ENCODE measurements at regions not wholly inside any gene's neighbourhood (a gene's known extent, or its start where the extent isn't known, plus 50 kb on each side); places are given as distances from the start of the nearest gene placed in this dataset.

- intact Hi-C loops (cut with micrococcal nuclease) = no loop called here
Measured at GRCh38 chr5:2006971-2007291, 124.2 kb upstream of the IRX4 start.

More at GRCh38 chr5:2006971-2007291, 124.2 kb upstream of the IRX4 start:
- Histone ChIP-seq H2AFZ (ENCODE audit: low read depth, low read length) (no peak overlapping the region), H3K9me1 (replicated peaks; ENCODE audit: control insufficient read depth, extremely low read depth, insufficient read depth, low read length) (no peaks in the 10 kb centered on the region), H3K79me2 (ENCODE audit: control insufficient read depth, insufficient read depth, low read length) (no peaks in the 10 kb centered on the region), H3K9ac (replicated peaks; ENCODE audit: extremely low read depth, insufficient read depth, low read length) (no peak overlapping the region), H3K4me3 (replicated peaks in 1 of 3; ENCODE audit: insufficient read depth in 1 of 3, low read depth in 1 of 3, low read length in 3 of 3) (no peak overlapping the region), H3K36me3 (ENCODE audit: control insufficient read depth in 2 of 2, extremely low read depth in 1 of 2, insufficient read depth in 2 of 2, low read length in 2 of 2) (no peaks in the 10 kb centered on the region), H4K20me1 (replicated peaks; ENCODE audit: control insufficient read depth, extremely low read depth, insufficient read depth, low read length) (no peaks in the 10 kb centered on the region), H3K27ac (ENCODE audit: insufficient read depth, low read depth, low read length) (no peak overlapping the region), H3K4me1 (ENCODE audit: control insufficient read depth, extremely low read depth, insufficient read depth, low read length) (no peaks in the 10 kb centered on the region), H3K4me2 (ENCODE audit: insufficient read depth, low read length) (no peak overlapping the region), H3K9me3 (replicated peaks; ENCODE audit: control insufficient read depth, insufficient read depth, low read length) (no peaks in the 10 kb centered on the region), H3K27me3 (ENCODE audit: control insufficient read depth in 2 of 2, insufficient read depth in 2 of 2, low read length in 2 of 2) (no peaks in the 10 kb centered on the region)
- no peak for TF ChIP-seq EZH2 (IDR thresholded peaks at IDR 0.05; ENCODE audit: borderline replicate concordance, low read depth, low read length, severe bottlenecking)
- TF ChIP-seq, protein P1, sequence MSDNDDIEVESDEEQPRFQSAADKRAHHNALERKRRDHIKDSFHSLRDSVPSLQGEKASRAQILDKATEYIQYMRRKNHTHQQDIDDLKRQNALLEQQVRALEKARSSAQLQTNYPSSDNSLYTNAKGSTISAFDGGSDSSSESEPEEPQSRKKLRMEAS (IDR thresholded peaks at IDR 0.05; ENCODE audit: insufficient read depth, insufficient read length) = no peak
- TF ChIP-seq, protein P2, sequence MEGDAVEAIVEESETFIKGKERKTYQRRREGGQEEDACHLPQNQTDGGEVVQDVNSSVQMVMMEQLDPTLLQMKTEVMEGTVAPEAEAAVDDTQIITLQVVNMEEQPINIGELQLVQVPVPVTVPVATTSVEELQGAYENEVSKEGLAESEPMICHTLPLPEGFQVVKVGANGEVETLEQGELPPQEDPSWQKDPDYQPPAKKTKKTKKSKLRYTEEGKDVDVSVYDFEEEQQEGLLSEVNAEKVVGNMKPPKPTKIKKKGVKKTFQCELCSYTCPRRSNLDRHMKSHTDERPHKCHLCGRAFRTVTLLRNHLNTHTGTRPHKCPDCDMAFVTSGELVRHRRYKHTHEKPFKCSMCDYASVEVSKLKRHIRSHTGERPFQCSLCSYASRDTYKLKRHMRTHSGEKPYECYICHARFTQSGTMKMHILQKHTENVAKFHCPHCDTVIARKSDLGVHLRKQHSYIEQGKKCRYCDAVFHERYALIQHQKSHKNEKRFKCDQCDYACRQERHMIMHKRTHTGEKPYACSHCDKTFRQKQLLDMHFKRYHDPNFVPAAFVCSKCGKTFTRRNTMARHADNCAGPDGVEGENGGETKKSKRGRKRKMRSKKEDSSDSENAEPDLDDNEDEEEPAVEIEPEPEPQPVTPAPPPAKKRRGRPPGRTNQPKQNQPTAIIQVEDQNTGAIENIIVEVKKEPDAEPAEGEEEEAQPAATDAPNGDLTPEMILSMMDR (IDR thresholded peaks at IDR 0.05; ENCODE audit: extremely low read depth in 1 of 2, insufficient read depth in 1 of 2, low read depth in 1 of 2, low read length in 2 of 2) = no peak
- TF ChIP-seq POLR2AphosphoS5 (IDR thresholded peaks at IDR 0.05; ENCODE audit: insufficient read depth, low read depth, low read length) = no peak
- no peak for TF ChIP-seq FOS (IDR thresholded peaks at IDR 0.05; ENCODE audit: borderline replicate concordance, insufficient read depth, low read length)
- FAIRE-seq (no peak), DNase-seq (ENCODE audit: low read depth, low spot score) (no peak)
- CTCF ChIA-PET = no interaction called here
- no TSS peak for BruUV-seq (replicated peaks)
- POLR2A ChIA-PET = no interaction called here
- dilution Hi-C loops (cut with MboI; ENCODE audit: extremely low pct_ligation_motif_present, low sequenced_read_pairs) = no loop called here

Measured in endothelial cell of umbilical vein (primary cell).